Neuronal stem cell (in vitro differentiated cells): ENCODE measurements at regions not wholly inside any gene's neighbourhood (a gene's known extent, or its start where the extent isn't known, plus 50 kb on each side); places are given as distances from the start of the nearest gene placed in this dataset.
A peak's percentile ranks its signal among the peaks of the same experiment; 100 is the strongest.

Experiments
- DNase-seq: peaks from one replicate; pipeline ENCODE4 v3.0.0-alpha.2; 2013; ENCODE audit warnings: low spot score
- H2AFZ ChIP-seq: one replicate; pipeline ENCODE4 v1.6.1; 2013; ENCODE audit warnings: mild to moderate bottlenecking, low read length, inconsistent platforms
- H2AK5ac ChIP-seq: 2 replicates; pipeline ENCODE4 v1.6.1; 2013; ENCODE audit warnings: low read depth, mild to moderate bottlenecking, inconsistent platforms, low read length, moderate library complexity, mixed read lengths
- H2BK120ac ChIP-seq: 2 replicates; pipeline ENCODE4 v1.6.1; 2013; ENCODE audit warnings: low read depth, mild to moderate bottlenecking, inconsistent platforms, low read length, moderate library complexity, mixed read lengths
- H2BK12ac ChIP-seq: one replicate; pipeline ENCODE4 v1.6.1; 2013; ENCODE audit warnings: low read length, inconsistent platforms
- H2BK15ac ChIP-seq: 2 replicates; pipeline ENCODE4 v1.6.1; 2013; ENCODE audit warnings: mild to moderate bottlenecking, low read length, inconsistent platforms, mixed read lengths
- H2BK5ac ChIP-seq: one replicate; pipeline ENCODE4 v1.6.1; 2013; ENCODE audit warnings: inconsistent platforms, mild to moderate bottlenecking, low read length, moderate library complexity
- H3K14ac ChIP-seq: one replicate; pipeline ENCODE4 v1.6.1; 2013; ENCODE audit warnings: low read length, inconsistent platforms
- H3K18ac ChIP-seq: 2 replicates; pipeline ENCODE4 v1.6.1; 2013; ENCODE audit warnings: low read length, inconsistent platforms
- H3K23ac ChIP-seq: 2 replicates; pipeline ENCODE4 v1.6.1; 2013; ENCODE audit warnings: low read depth, mild to moderate bottlenecking, mixed read lengths, low read length, inconsistent platforms; ENCODE audit not compliant: poor library complexity
- H3K27ac ChIP-seq: replicated peaks from 3 replicates; pipeline ENCODE4 v1.5.1; 2013; ENCODE audit warnings: low read length, inconsistent platforms
- H3K27me3 ChIP-seq, 3 experiments: 2 replicates each; pipeline ENCODE4 v1.6.1; 2013; ENCODE audit warnings: low read length in 3 of 3, mild to moderate bottlenecking in 2 of 3, inconsistent platforms in 1 of 3, low read depth in 1 of 3, mixed read lengths in 1 of 3, moderate library complexity in 1 of 3; ENCODE audit not compliant: control insufficient read depth in 3 of 3, insufficient read depth in 3 of 3
- H3K36me3 ChIP-seq, 2 donors: replicated peaks in 1 of 2; 2 replicates each; pipeline ENCODE4 v1.6.1; 2013; ENCODE audit warnings: low read length in 2 of 2; ENCODE audit not compliant: control insufficient read depth in 2 of 2, insufficient read depth in 2 of 2
- H3K4ac ChIP-seq: 2 replicates; pipeline ENCODE4 v1.6.1; 2013; ENCODE audit warnings: inconsistent platforms, mild to moderate bottlenecking, low read length, moderate library complexity
- H3K4me1 ChIP-seq, 2 donors: 1 replicate in 1 of 2; 2 replicates in 1 of 2; pipeline ENCODE4 v1.6.1; 2013; ENCODE audit warnings: low read length in 2 of 2, low read depth in 1 of 2; ENCODE audit not compliant: control insufficient read depth in 2 of 2, insufficient read depth in 1 of 2
- H3K4me2 ChIP-seq: one replicate; pipeline ENCODE4 v1.6.1; 2013; ENCODE audit warnings: mild to moderate bottlenecking, low read length, inconsistent platforms; ENCODE audit not compliant: insufficient read depth, poor library complexity, severe bottlenecking
- H3K4me3 ChIP-seq, 2 donors: 2 replicates each; pipeline ENCODE4 v1.5.1; 2013; ENCODE audit warnings: low read length in 2 of 2, mild to moderate bottlenecking in 2 of 2, inconsistent platforms in 1 of 2, moderate library complexity in 1 of 2
- H3K79me1 ChIP-seq: one replicate; pipeline ENCODE4 v1.6.1; 2013; ENCODE audit warnings: low read depth, mild to moderate bottlenecking, inconsistent platforms, low read length, moderate library complexity
- H3K9ac ChIP-seq: one replicate; pipeline ENCODE4 v1.6.1; 2013; ENCODE audit warnings: mild to moderate bottlenecking, low read depth, low read length, inconsistent platforms; ENCODE audit not compliant: poor library complexity
- H3K9me3 ChIP-seq, 2 donors: replicated peaks in 1 of 2; 2 replicates each; pipeline versions ENCODE3 to v1.6.1; 2013; ENCODE audit warnings: low read length in 2 of 2, mild to moderate bottlenecking in 2 of 2, inconsistent platforms in 1 of 2, low read depth in 1 of 2, mixed read lengths in 1 of 2, moderate library complexity in 1 of 2; ENCODE audit not compliant: control insufficient read depth in 2 of 2, insufficient read depth in 1 of 2
- H4K8ac ChIP-seq: one replicate; pipeline ENCODE4 v1.6.1; 2013; ENCODE audit warnings: low read depth, mild to moderate bottlenecking, inconsistent platforms, low read length, moderate library complexity
- H4K91ac ChIP-seq: one replicate; pipeline ENCODE4 v1.6.1; 2013; ENCODE audit warnings: low read length, low read depth, mild to moderate bottlenecking, inconsistent platforms; ENCODE audit not compliant: poor library complexity
- WGBS, 2 donors: extraction: QIAGEN DNeasy Blood & Tissue Kit; methylation state at CpG; one replicate each; pipeline ENCODE4 v1.1.7; 2013; ENCODE audit warnings: missing lambda C conversion rate in 2 of 2, mixed read lengths in 1 of 2; ENCODE audit not compliant: insufficient read length in 2 of 2, insufficient replicate concordance in 1 of 2; ENCODE audit errors: extremely low coverage in 2 of 2; 5-methylcytosine and 5-hydroxymethylcytosine counted together

- Histone ChIP-seq H3K4me1 (peaks cover 0 to 2% of the 10 kb centered on the region in 2 donors), H3K79me1 (no peaks in the 10 kb centered on the region), H2BK5ac (no peak overlapping the region), H3K9ac (no peak overlapping the region), H4K91ac (no peak overlapping the region), H3K36me3 (no peaks in the 10 kb centered on the region), H3K4me3 (no peak overlapping the region), H3K23ac (no peak overlapping the region), H4K8ac (no peak overlapping the region), H3K4me2 (no peak overlapping the region), H3K18ac (no peak overlapping the region), H2BK12ac (no peak overlapping the region), H2AFZ (no peak overlapping the region), H3K9me3 (no peaks in the 10 kb centered on the region), H2AK5ac (no peak overlapping the region), H3K27ac (no peak overlapping the region), H3K4ac (no peak overlapping the region), H2BK120ac (no peak overlapping the region), H2BK15ac (no peak overlapping the region), H3K14ac (no peak overlapping the region), H3K27me3 (peaks cover 0 to 3% (median 0%) of the 10 kb centered on the region in 3 experiments)
- DNase-seq = no peak
- no CpG with 5 or more reads among the region's 4 CpGs for WGBS, 2 donors
Measured at GRCh38 chr1:41978986-41979385, 60.3 kb upstream of the HIVEP3 start.

GRCh38 chr1:41977326-41977725 lies 58.6 kb upstream of the HIVEP3 start:
- Histone ChIP-seq H2BK5ac (no peak overlapping the region), H3K4me3 (no peak overlapping the region), H2BK120ac (no peak overlapping the region), H3K36me3 (no peaks in the 10 kb centered on the region), H3K27ac (no peak overlapping the region), H3K9me3 (no peaks in the 10 kb centered on the region), H3K79me1 (no peaks in the 10 kb centered on the region), H3K23ac (no peak overlapping the region), H2AFZ (no peak overlapping the region), H2BK15ac (no peak overlapping the region), H3K4me2 (no peak overlapping the region), H3K27me3 (peaks cover 0 to 3% (median 0%) of the 10 kb centered on the region in 3 experiments), H3K4ac (no peak overlapping the region), H3K9ac (no peak overlapping the region), H4K91ac (no peak overlapping the region), H2BK12ac (no peak overlapping the region), H3K18ac (peak overlapping the region; percentile 41), H3K4me1 (peaks cover 0 to 2% of the 10 kb centered on the region in 2 donors), H4K8ac (no peak overlapping the region), H3K14ac (no peak overlapping the region), H2AK5ac (no peak overlapping the region)
- no peak for DNase-seq
- no CpG with 5 or more reads among the region's 4 CpGs for WGBS, 2 donors

- no peak overlapping the region for H2BK15ac ChIP-seq
- H3K4me2 ChIP-seq = no peak overlapping the region
- no peak for DNase-seq
- H3K36me3 ChIP-seq = no peaks in the 10 kb centered on the region
- no peak overlapping the region for H2BK5ac ChIP-seq
- H3K9ac ChIP-seq = no peak overlapping the region
- no CpG with 5 or more reads among the region's 7 CpGs for WGBS, 2 donors
- H3K4me1 ChIP-seq = peaks cover 0 to 2% of the 10 kb centered on the region in 2 donors
- H4K8ac ChIP-seq = no peak overlapping the region
- no peak overlapping the region for H3K18ac ChIP-seq
- H2BK12ac ChIP-seq = no peak overlapping the region
- H2AFZ ChIP-seq = no peak overlapping the region
- no peak overlapping the region for H2BK120ac ChIP-seq
- no peaks in the 10 kb centered on the region for H3K79me1 ChIP-seq
- no peak overlapping the region for H4K91ac ChIP-seq
- no peak overlapping the region for H3K14ac ChIP-seq
- no peak overlapping the region for H3K4me3 ChIP-seq
- peaks cover 0 to 3% (median 0%) of the 10 kb centered on the region in 3 experiments for H3K27me3 ChIP-seq
- no peak overlapping the region for H3K27ac ChIP-seq
- no peak overlapping the region for H2AK5ac ChIP-seq
- H3K23ac ChIP-seq = no peak overlapping the region
- peaks cover 0 to 2% of the 10 kb centered on the region in 2 donors for H3K9me3 ChIP-seq
- no peak overlapping the region for H3K4ac ChIP-seq
Measured at GRCh38 chr1:41976671-41977070, 57.9 kb upstream of the HIVEP3 start.

GRCh38 chr1:41975850-41976569 lies 57.3 kb upstream of the HIVEP3 start:
- no peak overlapping the region for H3K4ac ChIP-seq
- no peak overlapping the region for H2BK12ac ChIP-seq
- no peak overlapping the region for H3K27ac ChIP-seq
- H3K4me1 ChIP-seq = peaks cover 0 to 2% of the 10 kb centered on the region in 2 donors
- no peak overlapping the region for H3K14ac ChIP-seq
- no CpG with 5 or more reads among the region's 12 CpGs for WGBS, 2 donors
- no peak overlapping the region for H2BK120ac ChIP-seq
- H2AK5ac ChIP-seq = no peak overlapping the region
- H3K9ac ChIP-seq = no peak overlapping the region
- no peak overlapping the region for H3K4me2 ChIP-seq
- H2BK15ac ChIP-seq = no peak overlapping the region
- H4K91ac ChIP-seq = no peak overlapping the region
- H3K27me3 ChIP-seq = peaks cover 0 to 3% (median 0%) of the 10 kb centered on the region in 3 experiments
- H4K8ac ChIP-seq = no peak overlapping the region
- H3K23ac ChIP-seq = no peak overlapping the region
- DNase-seq = no peak
- H3K9me3 ChIP-seq = peaks cover 0 to 2% of the 10 kb centered on the region in 2 donors
- H3K4me3 ChIP-seq = no peak overlapping the region
- H3K79me1 ChIP-seq = no peaks in the 10 kb centered on the region
- H2BK5ac ChIP-seq = no peak overlapping the region
- no peaks in the 10 kb centered on the region for H3K36me3 ChIP-seq
- no peak overlapping the region for H3K18ac ChIP-seq
- H2AFZ ChIP-seq = no peak overlapping the region
